ENCODE measurements at regions not wholly inside any gene's neighbourhood (a gene's known extent, or its start where the extent isn't known, plus 50 kb on each side); places are given as distances from the start of the nearest gene placed in this dataset.

- intact Hi-C loops (cut with DNase I) = no loop called here
- no peak for TF ChIP-seq POLR2A (IDR thresholded peaks at IDR 0.05)
- TF ChIP-seq CTCF (IDR thresholded peaks at IDR 0.05) = no peak
- no peaks in the 10 kb centered on the region for H3K36me3 ChIP-seq
- H3K27me3 ChIP-seq = peaks cover 0 to 27% (median 0%) of the 10 kb centered on the region in 4 donors
- no peak for DNase-seq
- WGBS, 2 donors = 81 to 90% methylated on average over 2 of the region's 2 CpGs
- H3K4me1 ChIP-seq = no peaks in the 10 kb centered on the region
- no peak overlapping the region for H3K4me3 ChIP-seq
- H3K9me3 ChIP-seq = no peaks in the 10 kb centered on the region
- H3K27ac ChIP-seq = no peak overlapping the region
Observed at GRCh38 chr2:151171186-151171585, 90.5 kb downstream of the RBM43 start.

GRCh38 chr2:151166410-151166809, 95.3 kb downstream of the RBM43 start:
- no peaks in the 10 kb centered on the region for H3K4me1 ChIP-seq
- WGBS, 2 donors = 75 to 87% methylated on average over 4 to 5 of the region's 5 CpGs

GRCh38 chr2:151165105-151165684, 96.5 kb downstream of the RBM43 start:
- no peak overlapping the region for H3K27ac ChIP-seq
- no peak for DNase-seq
- intact Hi-C loops (cut with DNase I) = no loop called here
- 87 to 88% methylated on average over 5 of the region's 5 CpGs for WGBS, 2 donors
- no peak for TF ChIP-seq CTCF (IDR thresholded peaks at IDR 0.05)
- TF ChIP-seq POLR2A (IDR thresholded peaks at IDR 0.05) = no peak
- no peak overlapping the region for H3K4me3 ChIP-seq
- no peaks in the 10 kb centered on the region for H3K36me3 ChIP-seq
- peaks cover 0 to 9% (median 0%) of the 10 kb centered on the region in 4 donors for H3K27me3 ChIP-seq
- H3K4me1 ChIP-seq = no peaks in the 10 kb centered on the region
- no peaks in the 10 kb centered on the region for H3K9me3 ChIP-seq

More at GRCh38 chr2:151166410-151166809, 95.3 kb downstream of the RBM43 start:
- Histone ChIP-seq H3K27me3 (peaks cover 0 to 9% (median 0%) of the 10 kb centered on the region in 4 donors), H3K27ac (no peak overlapping the region), H3K36me3 (no peaks in the 10 kb centered on the region), H3K9me3 (no peaks in the 10 kb centered on the region), H3K4me3 (no peak overlapping the region)
- intact Hi-C loops (cut with DNase I) = no loop called here
- no peak for TF ChIP-seq CTCF (IDR thresholded peaks at IDR 0.05)
- no peak for TF ChIP-seq POLR2A (IDR thresholded peaks at IDR 0.05)
- DNase-seq = no peak

GRCh38 chr2:151161821-151162551, 99.7 kb downstream of the RBM43 start:
- H3K27me3 ChIP-seq = peaks cover 0 to 9% (median 0%) of the 10 kb centered on the region in 4 donors
- no peaks in the 10 kb centered on the region for H3K36me3 ChIP-seq
- H3K4me3 ChIP-seq = no peak overlapping the region
- H3K9me3 ChIP-seq = no peaks in the 10 kb centered on the region
- 51 to 60% methylated on average over 4 of the region's 4 CpGs for WGBS, 2 donors
- TF ChIP-seq POLR2A (IDR thresholded peaks at IDR 0.05) (no peak), CTCF (IDR thresholded peaks at IDR 0.05) (no peak)
- H3K4me1 ChIP-seq = no peaks in the 10 kb centered on the region
- H3K27ac ChIP-seq = no peak overlapping the region
- intact Hi-C loops (cut with DNase I) = no loop called here
- no peak for DNase-seq

GRCh38 chr2:151159109-151159662, 102.5 kb downstream of the RBM43 start:
- 36 to 42% methylated on average over 2 of the region's 2 CpGs for WGBS, 2 donors
- no peak for DNase-seq
- H3K36me3 ChIP-seq = no peaks in the 10 kb centered on the region
- no peaks in the 10 kb centered on the region for H3K4me1 ChIP-seq
- H3K4me3 ChIP-seq = no peak overlapping the region
- no peak overlapping the region for H3K27ac ChIP-seq
- peaks cover 0 to under 1% (median 0%) of the 10 kb centered on the region in 4 donors for H3K27me3 ChIP-seq
- no peaks in the 10 kb centered on the region for H3K9me3 ChIP-seq
- intact Hi-C loops (cut with DNase I) = no loop called here
- TF ChIP-seq CTCF (IDR thresholded peaks at IDR 0.05) (no peak), POLR2A (IDR thresholded peaks at IDR 0.05) (no peak)

Data from esophagus squamous epithelium (tissue), 5 donors.